ENCODE measurements at regions not wholly inside any gene's neighbourhood (a gene's known extent, or its start where the extent isn't known, plus 50 kb on each side); places are given as distances from the start of the nearest gene placed in this dataset.

GRCh38 chr7:36802459-36803135 is 78.3 kb upstream of the AOAH start:
- WGBS (ENCODE audit: low lambda C conversion rate, missing lambda C conversion rate), result 55% methylated on average over 1 of the region's 1 CpG
- no peak overlapping the region for H3K4me3 ChIP-seq
- no peaks in the 10 kb centered on the region for H3K36me3 ChIP-seq (replicated peaks; ENCODE audit: insufficient read depth, low read depth)
- no peak for TF ChIP-seq EZH2phosphoT487 (IDR thresholded peaks at IDR 0.05; ENCODE audit: low read depth, severe bottlenecking, unreplicated experiment)
- TF ChIP-seq CTCF (IDR thresholded peaks at IDR 0.05; ENCODE audit: poor library complexity), result no peak
- no peak for TF ChIP-seq EZH2 (IDR thresholded peaks at IDR 0.05; ENCODE audit: borderline replicate concordance)
- H3K27ac ChIP-seq, result no peak overlapping the region
- no peaks in the 10 kb centered on the region for H3K27me3 ChIP-seq
- peaks cover 3% of the 10 kb centered on the region for H3K4me1 ChIP-seq (ENCODE audit: insufficient read depth)
- H4K20me1 ChIP-seq (ENCODE audit: insufficient read depth, poor library complexity, severe bottlenecking), result no peaks in the 10 kb centered on the region
- no peaks in the 10 kb centered on the region for H3K9me3 ChIP-seq (ENCODE audit: low read depth)
- DNase-seq (ENCODE audit: low spot score), result no peak
- H3K4me2 ChIP-seq, result no peak overlapping the region
- no peaks in the 10 kb centered on the region for H3K79me2 ChIP-seq
- no peaks in the 10 kb centered on the region for H3K9me2 ChIP-seq (replicated peaks; ENCODE audit: insufficient read depth)
- H2AFZ ChIP-seq, result no peak overlapping the region

DNA sequence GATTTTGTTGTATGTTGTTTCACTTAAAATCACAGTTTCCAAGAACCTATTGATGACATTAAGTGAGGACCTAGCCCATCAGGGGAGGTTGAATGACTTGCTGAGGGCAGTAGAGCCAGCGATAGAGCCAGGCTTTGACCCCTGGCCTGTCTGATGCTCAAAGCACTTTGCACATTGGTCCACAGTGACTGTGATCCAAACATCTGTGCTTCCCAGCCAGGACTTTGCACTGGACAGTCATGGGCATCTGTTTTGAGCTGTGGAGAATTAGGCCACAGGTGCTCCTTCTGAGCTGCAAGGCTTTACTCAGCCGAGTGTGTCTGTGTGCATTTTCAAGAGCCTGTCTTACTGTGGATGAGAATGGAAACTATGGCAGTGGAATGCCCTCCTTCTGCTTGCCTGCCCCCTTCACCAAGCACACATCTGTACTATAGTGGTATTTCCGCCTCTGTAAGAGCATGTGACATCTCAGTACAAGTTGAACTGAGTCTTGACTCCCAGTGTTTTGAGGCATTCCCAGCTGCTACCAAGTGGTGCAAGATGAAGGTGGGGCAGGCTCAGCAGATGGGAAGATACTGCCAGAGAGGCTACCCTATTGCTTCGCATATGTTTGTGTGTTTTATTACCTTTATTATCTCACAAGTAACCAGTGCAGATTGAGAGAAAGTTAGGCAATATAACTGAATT is 72.7 kb upstream of the AOAH start:
- H3K27ac ChIP-seq, result peak overlapping the region; percentile 59
- WGBS (ENCODE audit: low lambda C conversion rate, missing lambda C conversion rate), result 65% methylated on average over 4 of the region's 4 CpGs
- H3K4me1 ChIP-seq (ENCODE audit: insufficient read depth), result peaks cover 26% of the 10 kb centered on the region
- H3K36me3 ChIP-seq (replicated peaks; ENCODE audit: insufficient read depth, low read depth), result no peaks in the 10 kb centered on the region
- peak; percentile 14 for DNase-seq (ENCODE audit: low spot score)
- H3K9me2 ChIP-seq (replicated peaks; ENCODE audit: insufficient read depth), result no peaks in the 10 kb centered on the region
- no peak overlapping the region for H2AFZ ChIP-seq
- H3K4me3 ChIP-seq, result no peak overlapping the region
- no peak overlapping the region for H3K4me2 ChIP-seq
- H3K27me3 ChIP-seq, result no peaks in the 10 kb centered on the region
- H4K20me1 ChIP-seq (ENCODE audit: insufficient read depth, poor library complexity, severe bottlenecking), result no peaks in the 10 kb centered on the region
- no peaks in the 10 kb centered on the region for H3K9me3 ChIP-seq (ENCODE audit: low read depth)
- H3K79me2 ChIP-seq, result no peaks in the 10 kb centered on the region
- TF ChIP-seq EZH2phosphoT487 (IDR thresholded peaks at IDR 0.05; ENCODE audit: low read depth, severe bottlenecking, unreplicated experiment) (no peak), CTCF (IDR thresholded peaks at IDR 0.05; ENCODE audit: poor library complexity) (no peak), EZH2 (IDR thresholded peaks at IDR 0.05; ENCODE audit: borderline replicate concordance) (no peak)

DNA sequence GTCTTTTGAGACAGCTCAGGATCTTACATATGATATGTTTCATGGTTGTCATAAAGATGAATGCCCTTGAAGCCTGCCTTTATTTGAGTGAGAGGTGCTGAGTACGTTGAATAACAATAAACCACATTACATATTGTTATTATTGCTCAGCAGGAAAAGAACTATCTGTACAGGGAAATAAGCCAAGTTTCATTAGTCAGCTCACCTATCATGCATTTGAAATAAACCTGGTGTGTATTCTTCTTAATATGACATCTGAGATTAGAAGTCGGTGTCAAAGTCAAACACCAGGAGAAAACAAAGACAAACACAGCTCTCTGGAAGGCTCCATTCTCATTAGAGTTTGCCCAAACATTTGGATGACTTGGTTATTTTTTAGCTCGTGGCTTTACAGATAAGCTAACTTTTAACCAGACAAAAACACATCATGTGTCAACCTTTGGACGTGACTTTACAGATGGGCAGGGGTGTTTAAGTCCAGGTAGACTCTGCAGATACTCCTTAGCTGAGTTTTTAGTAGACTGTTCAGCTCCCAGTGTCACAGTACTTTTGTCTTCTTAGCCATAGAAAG is 71.2 kb upstream of the AOAH start:
- no peak overlapping the region for H2AFZ ChIP-seq
- 42% methylated on average over 4 of the region's 4 CpGs for WGBS (ENCODE audit: low lambda C conversion rate, missing lambda C conversion rate)
- no peaks in the 10 kb centered on the region for H4K20me1 ChIP-seq (ENCODE audit: insufficient read depth, poor library complexity, severe bottlenecking)
- H3K9me2 ChIP-seq (replicated peaks; ENCODE audit: insufficient read depth), result no peaks in the 10 kb centered on the region
- H3K36me3 ChIP-seq (replicated peaks; ENCODE audit: insufficient read depth, low read depth), result no peaks in the 10 kb centered on the region
- peak; percentile 27 for DNase-seq (ENCODE audit: low spot score)
- no peak for TF ChIP-seq EZH2 (IDR thresholded peaks at IDR 0.05; ENCODE audit: borderline replicate concordance)
- TF ChIP-seq EZH2phosphoT487 (IDR thresholded peaks at IDR 0.05; ENCODE audit: low read depth, severe bottlenecking, unreplicated experiment), result no peak
- no peak for TF ChIP-seq CTCF (IDR thresholded peaks at IDR 0.05; ENCODE audit: poor library complexity)
- no peaks in the 10 kb centered on the region for H3K27me3 ChIP-seq
- peak overlapping the region; percentile 27 for H3K4me2 ChIP-seq
- H3K4me3 ChIP-seq, result no peak overlapping the region
- peak overlapping the region; percentile 59 for H3K27ac ChIP-seq
- H3K9me3 ChIP-seq (ENCODE audit: low read depth), result no peaks in the 10 kb centered on the region
- peaks cover 26% of the 10 kb centered on the region for H3K4me1 ChIP-seq (ENCODE audit: insufficient read depth)
- no peaks in the 10 kb centered on the region for H3K79me2 ChIP-seq
